ENCODE measurements at regions not wholly inside any gene's neighbourhood (a gene's known extent, or its start where the extent isn't known, plus 50 kb on each side); places are given as distances from the start of the nearest gene placed in this dataset.

GRCh38 chr6:93828553-93828952, 409.2 kb upstream of the EPHA7 start:
- TF ChIP-seq, protein P1, sequence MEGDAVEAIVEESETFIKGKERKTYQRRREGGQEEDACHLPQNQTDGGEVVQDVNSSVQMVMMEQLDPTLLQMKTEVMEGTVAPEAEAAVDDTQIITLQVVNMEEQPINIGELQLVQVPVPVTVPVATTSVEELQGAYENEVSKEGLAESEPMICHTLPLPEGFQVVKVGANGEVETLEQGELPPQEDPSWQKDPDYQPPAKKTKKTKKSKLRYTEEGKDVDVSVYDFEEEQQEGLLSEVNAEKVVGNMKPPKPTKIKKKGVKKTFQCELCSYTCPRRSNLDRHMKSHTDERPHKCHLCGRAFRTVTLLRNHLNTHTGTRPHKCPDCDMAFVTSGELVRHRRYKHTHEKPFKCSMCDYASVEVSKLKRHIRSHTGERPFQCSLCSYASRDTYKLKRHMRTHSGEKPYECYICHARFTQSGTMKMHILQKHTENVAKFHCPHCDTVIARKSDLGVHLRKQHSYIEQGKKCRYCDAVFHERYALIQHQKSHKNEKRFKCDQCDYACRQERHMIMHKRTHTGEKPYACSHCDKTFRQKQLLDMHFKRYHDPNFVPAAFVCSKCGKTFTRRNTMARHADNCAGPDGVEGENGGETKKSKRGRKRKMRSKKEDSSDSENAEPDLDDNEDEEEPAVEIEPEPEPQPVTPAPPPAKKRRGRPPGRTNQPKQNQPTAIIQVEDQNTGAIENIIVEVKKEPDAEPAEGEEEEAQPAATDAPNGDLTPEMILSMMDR (conservative IDR thresholded peaks at IDR 0.05), result no peak
- no peak for TF ChIP-seq ZFX (IDR thresholded peaks at IDR 0.05)
